ENCODE measurements at regions not wholly inside any gene's neighbourhood (a gene's known extent, or its start where the extent isn't known, plus 50 kb on each side); places are given as distances from the start of the nearest gene placed in this dataset.

DNA sequence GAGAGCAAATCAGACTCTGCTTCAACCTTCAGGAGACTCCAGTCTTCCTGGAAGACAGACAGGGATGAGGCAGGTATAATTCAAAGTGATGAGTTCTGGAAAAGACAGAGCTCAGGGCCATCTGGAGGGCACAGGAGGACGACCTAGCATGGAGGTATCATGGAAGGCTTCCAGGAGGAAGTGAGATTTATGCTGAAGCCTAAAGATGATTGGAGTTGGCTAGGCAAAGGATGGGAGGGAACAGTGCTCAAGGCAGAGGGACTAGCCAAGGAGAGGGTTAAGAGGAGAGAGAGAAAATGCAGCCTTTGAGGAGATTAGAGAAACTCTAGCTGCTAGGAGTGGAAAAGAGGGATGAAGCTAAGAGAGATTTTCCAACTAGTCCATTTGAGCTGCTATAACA, 438.5 kb downstream of the MED13L start:
- no peak overlapping the region for H3K4me3 ChIP-seq
- H3K27ac ChIP-seq = no peak overlapping the region
- no peaks in the 10 kb centered on the region for H4K20me1 ChIP-seq
- no peaks in the 10 kb centered on the region for H3K9me3 ChIP-seq
- H3K36me3 ChIP-seq = no peaks in the 10 kb centered on the region
- no peak overlapping the region for H3K9ac ChIP-seq
- no peak overlapping the region for H3K4me2 ChIP-seq
- no peaks in the 10 kb centered on the region for H3K27me3 ChIP-seq
- TF ChIP-seq Cebpa-rat (IDR thresholded peaks at IDR 0.05) = no peak
- no peaks in the 10 kb centered on the region for H3K4me1 ChIP-seq

DNA sequence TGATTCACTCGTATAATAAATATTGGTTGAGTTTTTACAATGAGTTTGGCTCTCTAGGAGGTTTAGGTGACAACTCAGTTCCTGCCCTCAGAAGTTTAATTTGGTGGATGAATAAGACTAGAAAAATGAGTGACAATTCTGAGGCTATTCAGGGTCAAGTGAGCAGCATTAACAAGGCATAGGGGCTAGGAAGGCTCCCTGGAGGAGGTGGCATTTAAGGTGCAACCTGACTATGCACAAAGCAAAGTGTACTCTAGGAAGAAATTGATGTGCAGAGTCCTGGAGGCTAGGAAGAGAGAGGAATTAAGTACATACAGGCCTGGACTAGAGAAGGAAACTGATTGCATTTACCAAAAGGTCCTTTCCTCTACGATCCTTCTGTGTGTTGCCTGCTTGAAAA, 440.3 kb downstream of the MED13L start:
- TF ChIP-seq Cebpa-rat (IDR thresholded peaks at IDR 0.05) = no peak
- no peaks in the 10 kb centered on the region for H3K36me3 ChIP-seq
- H3K4me2 ChIP-seq = no peak overlapping the region
- no peaks in the 10 kb centered on the region for H4K20me1 ChIP-seq
- no peaks in the 10 kb centered on the region for H3K9me3 ChIP-seq
- no peak overlapping the region for H3K27ac ChIP-seq
- H3K4me1 ChIP-seq = no peaks in the 10 kb centered on the region
- no peak overlapping the region for H3K4me3 ChIP-seq
- no peaks in the 10 kb centered on the region for H3K27me3 ChIP-seq
- H3K9ac ChIP-seq = no peak overlapping the region

- no peak for TF ChIP-seq Cebpa-rat (IDR thresholded peaks at IDR 0.05)
- no peak overlapping the region for H3K4me2 ChIP-seq
- H3K36me3 ChIP-seq = no peaks in the 10 kb centered on the region
- no peak overlapping the region for H3K4me3 ChIP-seq
- no peaks in the 10 kb centered on the region for H4K20me1 ChIP-seq
- no peaks in the 10 kb centered on the region for H3K4me1 ChIP-seq
- no peaks in the 10 kb centered on the region for H3K27me3 ChIP-seq
- H3K9ac ChIP-seq = no peak overlapping the region
- H3K9me3 ChIP-seq = no peaks in the 10 kb centered on the region
- no peak overlapping the region for H3K27ac ChIP-seq
Measured at GRCh38 chr12:115835445-115835844, 442.0 kb downstream of the MED13L start.

DNA sequence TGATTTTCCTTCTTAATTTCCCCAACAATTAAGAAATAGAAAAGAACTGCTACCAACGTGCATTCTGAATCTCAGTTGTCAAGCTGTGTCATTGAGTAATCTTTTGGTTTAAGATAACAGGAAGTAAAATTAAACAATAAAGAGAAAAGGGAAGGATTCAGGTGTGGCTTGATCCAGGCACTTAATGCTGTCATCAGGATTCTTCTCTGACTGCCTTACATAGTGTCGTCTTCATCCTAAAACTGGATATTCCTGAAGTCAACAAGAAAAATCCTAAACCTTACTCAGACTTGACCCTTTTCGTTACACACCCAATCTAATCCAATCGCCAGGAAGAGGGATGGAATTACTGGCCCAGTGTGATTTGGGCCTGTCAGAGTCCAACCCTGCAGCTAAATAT, 443.8 kb downstream of the MED13L start:
- no peak overlapping the region for H3K9ac ChIP-seq
- H3K9me3 ChIP-seq = no peaks in the 10 kb centered on the region
- H3K27ac ChIP-seq = no peak overlapping the region
- no peak for TF ChIP-seq Cebpa-rat (IDR thresholded peaks at IDR 0.05)
- H3K4me3 ChIP-seq = no peak overlapping the region
- no peaks in the 10 kb centered on the region for H3K4me1 ChIP-seq
- H3K4me2 ChIP-seq = no peak overlapping the region
- no peaks in the 10 kb centered on the region for H3K36me3 ChIP-seq
- no peaks in the 10 kb centered on the region for H3K27me3 ChIP-seq
- no peaks in the 10 kb centered on the region for H4K20me1 ChIP-seq

GRCh38 chr12:115830633-115831032, 446.9 kb downstream of the MED13L start:
- Histone ChIP-seq H3K4me1 (no peaks in the 10 kb centered on the region), H4K20me1 (no peaks in the 10 kb centered on the region), H3K9me3 (no peaks in the 10 kb centered on the region), H3K36me3 (no peaks in the 10 kb centered on the region), H3K27ac (no peak overlapping the region), H3K9ac (no peak overlapping the region), H3K27me3 (no peaks in the 10 kb centered on the region), H3K4me2 (no peak overlapping the region), H3K4me3 (no peak overlapping the region)
- no peak for TF ChIP-seq Cebpa-rat (IDR thresholded peaks at IDR 0.05)

DNA sequence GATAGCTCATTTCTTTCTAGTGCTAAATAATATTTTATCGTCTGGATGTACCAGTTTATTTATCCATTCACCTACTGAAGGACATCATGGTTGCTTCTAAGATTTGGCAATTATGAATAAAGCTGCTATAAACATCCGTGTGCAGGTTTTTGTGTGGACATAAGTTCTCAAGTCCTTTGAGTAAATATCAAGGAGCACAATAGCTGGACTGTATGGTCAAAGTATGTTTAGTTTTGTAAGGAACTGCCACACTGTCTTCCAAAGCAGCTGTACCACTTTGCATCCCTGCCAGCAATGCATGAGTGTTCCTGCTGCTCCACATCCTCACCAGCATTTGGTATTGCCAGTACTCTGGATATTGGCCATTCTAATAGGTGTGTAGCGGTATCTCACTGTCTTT, 447.4 kb downstream of the MED13L start:
- H4K20me1 ChIP-seq = no peaks in the 10 kb centered on the region
- no peaks in the 10 kb centered on the region for H3K4me1 ChIP-seq
- H3K27me3 ChIP-seq = no peaks in the 10 kb centered on the region
- H3K4me2 ChIP-seq = no peak overlapping the region
- no peaks in the 10 kb centered on the region for H3K36me3 ChIP-seq
- no peak for TF ChIP-seq Cebpa-rat (IDR thresholded peaks at IDR 0.05)
- no peak overlapping the region for H3K4me3 ChIP-seq
- H3K9me3 ChIP-seq = peaks cover 2% of the 10 kb centered on the region
- H3K9ac ChIP-seq = no peak overlapping the region
- no peak overlapping the region for H3K27ac ChIP-seq

- no peaks in the 10 kb centered on the region for H3K4me1 ChIP-seq
- H3K36me3 ChIP-seq = no peaks in the 10 kb centered on the region
- no peaks in the 10 kb centered on the region for H3K27me3 ChIP-seq
- H3K4me3 ChIP-seq = no peak overlapping the region
- TF ChIP-seq Cebpa-rat (IDR thresholded peaks at IDR 0.05) = no peak
- H3K9ac ChIP-seq = no peak overlapping the region
- no peak overlapping the region for H3K4me2 ChIP-seq
- no peaks in the 10 kb centered on the region for H4K20me1 ChIP-seq
- no peak overlapping the region for H3K27ac ChIP-seq
- H3K9me3 ChIP-seq = peaks cover 7% of the 10 kb centered on the region
Measured at GRCh38 chr12:115828168-115828567, 449.3 kb downstream of the MED13L start.

GRCh38 chr12:115824936-115825602, 452.4 kb downstream of the MED13L start:
- Histone ChIP-seq H3K4me3 (no peak overlapping the region), H4K20me1 (no peaks in the 10 kb centered on the region), H3K27me3 (no peaks in the 10 kb centered on the region), H3K9me3 (peaks cover 7% of the 10 kb centered on the region), H3K27ac (no peak overlapping the region), H3K4me2 (no peak overlapping the region), H3K36me3 (no peaks in the 10 kb centered on the region), H3K4me1 (no peaks in the 10 kb centered on the region), H3K9ac (no peak overlapping the region)
- TF ChIP-seq Cebpa-rat (IDR thresholded peaks at IDR 0.05) = no peak

DNA sequence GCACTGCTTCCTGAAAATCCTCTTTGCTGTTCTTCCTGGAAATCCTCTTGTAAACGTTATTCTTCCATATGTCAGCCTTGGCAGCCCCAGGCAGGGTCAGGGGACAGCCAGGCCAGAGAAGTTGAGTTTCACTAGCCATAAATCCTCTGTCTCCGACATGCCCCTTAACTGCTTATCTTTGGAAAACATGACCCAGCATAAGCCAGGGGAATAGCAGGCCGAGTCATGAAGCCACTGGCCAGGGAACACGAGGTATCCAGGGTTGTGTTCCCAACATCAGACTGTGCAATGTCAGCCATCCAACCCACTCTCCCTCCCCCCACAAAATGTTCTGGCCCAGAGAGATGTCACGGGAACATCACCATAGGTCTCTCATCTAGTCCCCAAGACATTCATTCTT, 453.9 kb downstream of the MED13L start:
- no peaks in the 10 kb centered on the region for H3K36me3 ChIP-seq
- H3K4me1 ChIP-seq = no peaks in the 10 kb centered on the region
- peaks cover 7% of the 10 kb centered on the region for H3K9me3 ChIP-seq
- H3K27ac ChIP-seq = no peak overlapping the region
- H3K9ac ChIP-seq = no peak overlapping the region
- H3K4me2 ChIP-seq = no peak overlapping the region
- H3K4me3 ChIP-seq = no peak overlapping the region
- H4K20me1 ChIP-seq = no peaks in the 10 kb centered on the region
- H3K27me3 ChIP-seq = no peaks in the 10 kb centered on the region
- no peak for TF ChIP-seq Cebpa-rat (IDR thresholded peaks at IDR 0.05)

GRCh38 chr12:115820656-115821055, 456.8 kb downstream of the MED13L start:
- Histone ChIP-seq H3K4me2 (no peak overlapping the region), H3K9ac (no peak overlapping the region), H4K20me1 (no peaks in the 10 kb centered on the region), H3K36me3 (no peaks in the 10 kb centered on the region), H3K4me1 (no peaks in the 10 kb centered on the region), H3K9me3 (peaks cover 7% of the 10 kb centered on the region), H3K4me3 (no peak overlapping the region), H3K27ac (no peak overlapping the region), H3K27me3 (no peaks in the 10 kb centered on the region)
- TF ChIP-seq Cebpa-rat (IDR thresholded peaks at IDR 0.05) = no peak

DNA sequence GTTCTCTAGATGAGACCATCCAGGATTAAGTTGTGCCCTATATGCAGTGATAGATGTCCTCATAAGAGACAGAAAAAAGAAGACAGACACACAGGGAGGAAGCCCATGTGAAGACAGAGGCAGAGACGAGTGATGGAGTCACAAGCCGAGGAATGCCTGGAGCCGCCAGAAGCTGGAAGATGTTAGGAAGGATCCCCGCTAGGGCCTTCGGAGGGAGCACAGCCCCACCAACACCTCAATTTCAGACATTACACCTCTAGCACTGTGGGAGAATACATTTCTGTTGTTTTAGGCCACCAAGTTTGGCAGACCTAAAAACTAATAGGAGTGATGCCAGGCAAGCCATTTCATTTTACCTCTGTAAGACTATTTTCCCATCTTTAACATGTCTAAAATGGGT, 458.5 kb downstream of the MED13L start:
- H3K4me1 ChIP-seq = no peaks in the 10 kb centered on the region
- H3K9ac ChIP-seq = no peak overlapping the region
- H4K20me1 ChIP-seq = no peaks in the 10 kb centered on the region
- TF ChIP-seq Cebpa-rat (IDR thresholded peaks at IDR 0.05) = no peak
- H3K36me3 ChIP-seq = no peaks in the 10 kb centered on the region
- no peaks in the 10 kb centered on the region for H3K9me3 ChIP-seq
- H3K4me3 ChIP-seq = no peak overlapping the region
- no peaks in the 10 kb centered on the region for H3K27me3 ChIP-seq
- no peak overlapping the region for H3K4me2 ChIP-seq
- H3K27ac ChIP-seq = no peak overlapping the region

Measured in BLaER1 (cell line).